ENCODE measurements at regions not wholly inside any gene's neighbourhood (a gene's known extent, or its start where the extent isn't known, plus 50 kb on each side); places are given as distances from the start of the nearest gene placed in this dataset.

DNA sequence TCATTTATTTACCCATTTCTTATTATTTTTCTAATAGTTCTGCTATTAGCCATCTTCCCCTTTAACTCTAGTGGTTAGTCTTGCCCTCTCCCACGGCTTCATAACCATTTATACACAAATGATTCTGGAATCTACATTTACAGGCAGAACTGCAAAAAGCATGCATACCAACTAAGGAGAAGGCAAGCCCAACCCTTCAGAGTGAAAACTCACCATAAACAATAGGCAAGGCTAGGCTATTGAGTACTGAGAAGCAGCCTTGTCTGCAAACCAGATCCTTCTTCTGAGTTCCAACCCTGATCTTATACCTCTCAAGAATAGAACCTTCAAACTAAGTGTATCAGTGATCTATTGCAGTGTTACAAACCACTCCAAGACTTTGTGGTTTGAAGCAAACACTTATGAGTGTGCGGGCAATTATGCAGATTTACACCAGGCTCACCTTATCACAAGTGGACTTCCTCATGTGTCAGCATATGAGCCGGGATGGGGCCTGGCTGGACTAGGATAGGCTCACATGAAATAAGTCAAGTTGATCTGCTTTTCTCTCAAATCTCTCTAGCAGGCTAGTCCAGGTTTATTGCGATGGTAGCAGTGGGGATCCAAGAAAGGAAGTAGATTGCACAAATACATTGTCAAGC, 896.9 kb upstream of the PHF14 start:
- Histone ChIP-seq H3K79me2 (ENCODE audit: insufficient read depth, low read length) (no peaks in the 10 kb centered on the region), H4K20me1 (ENCODE audit: insufficient read depth) (no peaks in the 10 kb centered on the region), H3K4me3 (replicated peaks in 1 of 2; ENCODE audit: low read depth in 1 of 2, low read length in 2 of 2) (no peak overlapping the region), H3K9me2 (ENCODE audit: insufficient read depth) (no peaks in the 10 kb centered on the region), H3K36me3 (ENCODE audit: control insufficient read depth in 1 of 2, insufficient read depth in 2 of 2, low read length in 2 of 2) (no peaks in the 10 kb centered on the region), H3K9me3 (ENCODE audit: control insufficient read depth in 1 of 2, insufficient read depth in 1 of 2, low read depth in 1 of 2, low read length in 2 of 2) (peaks cover 0 to 7% of the 10 kb centered on the region in 2 experiments; a peak in 1 of 4 replicates), H3K27me3 (ENCODE audit: insufficient read depth, low read length) (no peaks in the 10 kb centered on the region), H3K4me1 (ENCODE audit: control insufficient read depth in 1 of 2, insufficient read depth in 2 of 2, low read length in 2 of 2) (no peaks in the 10 kb centered on the region), H2AFZ (ENCODE audit: low read depth, low read length, poor library complexity, severe bottlenecking) (no peak overlapping the region), H3K4me2 (ENCODE audit: low read length) (no peak overlapping the region), H3K9ac (ENCODE audit: low read length) (no peak overlapping the region), H3K27ac (ENCODE audit: low read depth, low read length) (no peak overlapping the region)
- CTCF ChIA-PET: no interaction called here
- intact Hi-C loops (cut with micrococcal nuclease): no loop called here
- RAD21 ChIA-PET (ENCODE audit: low non-redundant PET in 1 of 2, low total read pairs in 2 of 2, uncharacterized antibody in 2 of 2, unreplicated experiment in 2 of 2): no interaction called here
- ATAC-seq (no peak), DNase-seq (ENCODE audit: low read depth, low spot score) (no peak)
- BruUV-seq (replicated peaks): no TSS peak
- TF ChIP-seq SRF (IDR thresholded peaks at IDR 0.05; ENCODE audit: low read depth) (no peak), CBX3 (IDR thresholded peaks at IDR 0.05; ENCODE audit: low read depth) (no peak), EZH2phosphoT487 (IDR thresholded peaks at IDR 0.05; ENCODE audit: borderline replicate concordance) (no peak), EZH2 (IDR thresholded peaks at IDR 0.05) (no peak), ELF1 (IDR thresholded peaks at IDR 0.05; ENCODE audit: borderline replicate concordance, low read depth) (no peak), ZNF274 (IDR thresholded peaks at IDR 0.05; ENCODE audit: low read depth, low read length) (no peak), CEBPB (IDR thresholded peaks at IDR 0.05; ENCODE audit: low read depth) (no peak), POLR2AphosphoS5 (IDR thresholded peaks at IDR 0.05; ENCODE audit: low read depth, low read length) (no peak), SIN3A (IDR thresholded peaks at IDR 0.05; ENCODE audit: low read depth) (no peak), TCF7L2 (IDR thresholded peaks at IDR 0.05; ENCODE audit: borderline replicate concordance, extremely low read depth, insufficient read depth, insufficient read length) (no peak), EGR1 (IDR thresholded peaks at IDR 0.05; ENCODE audit: low read depth) (no peak), JUND (IDR thresholded peaks at IDR 0.05) (no peak), YY1 (IDR thresholded peaks at IDR 0.05; ENCODE audit: extremely low read depth, insufficient replicate concordance, low read depth, low read length) (no peak)
- TF ChIP-seq, protein P1, sequence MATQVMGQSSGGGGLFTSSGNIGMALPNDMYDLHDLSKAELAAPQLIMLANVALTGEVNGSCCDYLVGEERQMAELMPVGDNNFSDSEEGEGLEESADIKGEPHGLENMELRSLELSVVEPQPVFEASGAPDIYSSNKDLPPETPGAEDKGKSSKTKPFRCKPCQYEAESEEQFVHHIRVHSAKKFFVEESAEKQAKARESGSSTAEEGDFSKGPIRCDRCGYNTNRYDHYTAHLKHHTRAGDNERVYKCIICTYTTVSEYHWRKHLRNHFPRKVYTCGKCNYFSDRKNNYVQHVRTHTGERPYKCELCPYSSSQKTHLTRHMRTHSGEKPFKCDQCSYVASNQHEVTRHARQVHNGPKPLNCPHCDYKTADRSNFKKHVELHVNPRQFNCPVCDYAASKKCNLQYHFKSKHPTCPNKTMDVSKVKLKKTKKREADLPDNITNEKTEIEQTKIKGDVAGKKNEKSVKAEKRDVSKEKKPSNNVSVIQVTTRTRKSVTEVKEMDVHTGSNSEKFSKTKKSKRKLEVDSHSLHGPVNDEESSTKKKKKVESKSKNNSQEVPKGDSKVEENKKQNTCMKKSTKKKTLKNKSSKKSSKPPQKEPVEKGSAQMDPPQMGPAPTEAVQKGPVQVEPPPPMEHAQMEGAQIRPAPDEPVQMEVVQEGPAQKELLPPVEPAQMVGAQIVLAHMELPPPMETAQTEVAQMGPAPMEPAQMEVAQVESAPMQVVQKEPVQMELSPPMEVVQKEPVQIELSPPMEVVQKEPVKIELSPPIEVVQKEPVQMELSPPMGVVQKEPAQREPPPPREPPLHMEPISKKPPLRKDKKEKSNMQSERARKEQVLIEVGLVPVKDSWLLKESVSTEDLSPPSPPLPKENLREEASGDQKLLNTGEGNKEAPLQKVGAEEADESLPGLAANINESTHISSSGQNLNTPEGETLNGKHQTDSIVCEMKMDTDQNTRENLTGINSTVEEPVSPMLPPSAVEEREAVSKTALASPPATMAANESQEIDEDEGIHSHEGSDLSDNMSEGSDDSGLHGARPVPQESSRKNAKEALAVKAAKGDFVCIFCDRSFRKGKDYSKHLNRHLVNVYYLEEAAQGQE (IDR thresholded peaks at IDR 0.05; ENCODE audit: low read depth): no peak
- TF ChIP-seq, protein P2, sequence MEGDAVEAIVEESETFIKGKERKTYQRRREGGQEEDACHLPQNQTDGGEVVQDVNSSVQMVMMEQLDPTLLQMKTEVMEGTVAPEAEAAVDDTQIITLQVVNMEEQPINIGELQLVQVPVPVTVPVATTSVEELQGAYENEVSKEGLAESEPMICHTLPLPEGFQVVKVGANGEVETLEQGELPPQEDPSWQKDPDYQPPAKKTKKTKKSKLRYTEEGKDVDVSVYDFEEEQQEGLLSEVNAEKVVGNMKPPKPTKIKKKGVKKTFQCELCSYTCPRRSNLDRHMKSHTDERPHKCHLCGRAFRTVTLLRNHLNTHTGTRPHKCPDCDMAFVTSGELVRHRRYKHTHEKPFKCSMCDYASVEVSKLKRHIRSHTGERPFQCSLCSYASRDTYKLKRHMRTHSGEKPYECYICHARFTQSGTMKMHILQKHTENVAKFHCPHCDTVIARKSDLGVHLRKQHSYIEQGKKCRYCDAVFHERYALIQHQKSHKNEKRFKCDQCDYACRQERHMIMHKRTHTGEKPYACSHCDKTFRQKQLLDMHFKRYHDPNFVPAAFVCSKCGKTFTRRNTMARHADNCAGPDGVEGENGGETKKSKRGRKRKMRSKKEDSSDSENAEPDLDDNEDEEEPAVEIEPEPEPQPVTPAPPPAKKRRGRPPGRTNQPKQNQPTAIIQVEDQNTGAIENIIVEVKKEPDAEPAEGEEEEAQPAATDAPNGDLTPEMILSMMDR (IDR thresholded peaks at IDR 0.05 in 2 of 3, conservative IDR thresholded peaks at IDR 0.05 in 1 of 3; ENCODE audit: borderline replicate concordance in 1 of 3, insufficient read depth in 1 of 3, low read depth in 2 of 3, low read length in 2 of 3): no peak
- TF ChIP-seq, protein P3, sequence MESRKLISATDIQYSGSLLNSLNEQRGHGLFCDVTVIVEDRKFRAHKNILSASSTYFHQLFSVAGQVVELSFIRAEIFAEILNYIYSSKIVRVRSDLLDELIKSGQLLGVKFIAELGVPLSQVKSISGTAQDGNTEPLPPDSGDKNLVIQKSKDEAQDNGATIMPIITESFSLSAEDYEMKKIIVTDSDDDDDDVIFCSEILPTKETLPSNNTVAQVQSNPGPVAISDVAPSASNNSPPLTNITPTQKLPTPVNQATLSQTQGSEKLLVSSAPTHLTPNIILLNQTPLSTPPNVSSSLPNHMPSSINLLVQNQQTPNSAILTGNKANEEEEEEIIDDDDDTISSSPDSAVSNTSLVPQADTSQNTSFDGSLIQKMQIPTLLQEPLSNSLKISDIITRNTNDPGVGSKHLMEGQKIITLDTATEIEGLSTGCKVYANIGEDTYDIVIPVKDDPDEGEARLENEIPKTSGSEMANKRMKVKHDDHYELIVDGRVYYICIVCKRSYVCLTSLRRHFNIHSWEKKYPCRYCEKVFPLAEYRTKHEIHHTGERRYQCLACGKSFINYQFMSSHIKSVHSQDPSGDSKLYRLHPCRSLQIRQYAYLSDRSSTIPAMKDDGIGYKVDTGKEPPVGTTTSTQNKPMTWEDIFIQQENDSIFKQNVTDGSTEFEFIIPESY (IDR thresholded peaks at IDR 0.05; ENCODE audit: extremely low read depth, insufficient replicate concordance, low read length): no peak
- TF ChIP-seq, protein P4, sequence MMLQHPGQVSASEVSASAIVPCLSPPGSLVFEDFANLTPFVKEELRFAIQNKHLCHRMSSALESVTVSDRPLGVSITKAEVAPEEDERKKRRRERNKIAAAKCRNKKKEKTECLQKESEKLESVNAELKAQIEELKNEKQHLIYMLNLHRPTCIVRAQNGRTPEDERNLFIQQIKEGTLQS (IDR thresholded peaks at IDR 0.05): no peak
- POLR2A ChIA-PET: no interaction called here
